ENCODE measurements at regions not wholly inside any gene's neighbourhood (a gene's known extent, or its start where the extent isn't known, plus 50 kb on each side); places are given as distances from the start of the nearest gene placed in this dataset.
"Not testable (repeated sequence)": the region's sequence is repeated elsewhere in the genome, so short reads cannot be mapped to it uniquely, and the experiment has no call there.

DNA sequence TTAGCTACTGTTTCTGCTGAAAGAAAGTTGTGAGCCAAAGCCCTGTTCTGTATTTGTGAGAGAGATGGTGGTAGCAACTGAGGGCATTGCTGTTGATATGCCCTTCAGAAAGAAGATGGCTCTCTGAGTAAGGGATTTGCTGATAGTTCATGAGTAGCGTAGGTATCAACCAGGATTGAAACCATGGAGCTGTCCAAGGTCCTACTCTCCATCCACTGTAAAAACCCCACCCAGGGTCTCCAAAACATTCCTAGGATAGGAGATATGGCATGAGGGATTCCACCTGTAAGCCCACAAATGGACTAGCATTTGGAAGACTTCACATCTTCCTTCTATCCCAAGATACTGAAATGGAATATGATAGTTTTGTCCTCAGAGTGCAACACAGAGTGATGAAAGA lies 277.1 kb upstream of the PRKX start:
- no peaks in the 10 kb centered on the region for H3K9me3 ChIP-seq (replicated peaks; ENCODE audit: control insufficient read depth, insufficient read depth, low read depth, low read length)
- H3K27ac ChIP-seq (ENCODE audit: extremely low read depth, low read depth, low read length), result no peak overlapping the region
- H3K79me2 ChIP-seq (ENCODE audit: control insufficient read depth, insufficient read depth, low read length), result no peaks in the 10 kb centered on the region
- no peaks in the 10 kb centered on the region for H3K36me3 ChIP-seq (ENCODE audit: control insufficient read depth, insufficient read depth, low read length)
- DNase-seq (ENCODE audit: extremely low read depth in 1 of 4, low spot score in 3 of 4) (peak in 1 of 4 experiments; percentile 2), ATAC-seq (no peak), FAIRE-seq (no peak)
- no peaks in the 10 kb centered on the region for H4K20me1 ChIP-seq (replicated peaks; ENCODE audit: control insufficient read depth, insufficient read depth, low read length)
- no peak overlapping the region for H3K4me2 ChIP-seq (ENCODE audit: insufficient read depth, low read length)
- no peaks in the 10 kb centered on the region for H3K4me1 ChIP-seq (replicated peaks in 1 of 2; ENCODE audit: control insufficient read depth in 2 of 2, insufficient read depth in 2 of 2, low read length in 2 of 2)
- H3K9ac ChIP-seq (ENCODE audit: insufficient read depth in 1 of 2, low read depth in 2 of 2, low read length in 2 of 2), result no peak overlapping the region
- intact Hi-C loops (cut with micrococcal nuclease) (no loop called here), in situ Hi-C loops (cut with MboI) (no loop called here)
- POLR2A ChIA-PET, result no interaction called here
- no peak for TF ChIP-seq RAD51 (IDR thresholded peaks at IDR 0.05; ENCODE audit: borderline replicate concordance, low read depth)
- no peak for TF ChIP-seq HLTF (IDR thresholded peaks at IDR 0.05)
- TF ChIP-seq ETS2 (tag; IDR thresholded peaks at IDR 0.05; ENCODE audit: borderline replicate concordance, poor library complexity, severe bottlenecking), result no peak
- peak; percentile 74 for TF ChIP-seq REST (IDR thresholded peaks at IDR 0.05; ENCODE audit: borderline replicate concordance)
- TF ChIP-seq REST (CRISPR knock-in tag; IDR thresholded peaks at IDR 0.05; ENCODE audit: low read depth), result no peak
- peak; percentile 67; the same call in 1 of the 2 replicates for TF ChIP-seq EHMT2 (IDR thresholded peaks at IDR 0.05)
- TF ChIP-seq ZNF436 (CRISPR knock-in tag; IDR thresholded peaks at IDR 0.05), result no peak
- no peak for TF ChIP-seq ZNF41 (CRISPR knock-in tag; conservative IDR thresholded peaks at IDR 0.05)
- TF ChIP-seq HDAC2 (IDR thresholded peaks at IDR 0.05), result no peak
- no peak for TF ChIP-seq ZNF644 (tag; IDR thresholded peaks at IDR 0.05; ENCODE audit: low read depth)
- no peaks in the 10 kb centered on the region for H3K27me3 ChIP-seq (ENCODE audit: control insufficient read depth in 2 of 2, insufficient read depth in 2 of 2, low read length in 2 of 2)
- CTCF ChIA-PET (ENCODE audit: low intra/inter-chr PET ratio), result no interaction called here
- BruUV-seq (replicated peaks), result no TSS peak
- 0% methylated on average over 1 of the region's 1 CpG for WGBS (ENCODE audit: insufficient coverage, low coverage, missing lambda C conversion rate)
- H3K4me3 ChIP-seq, result no peak overlapping the region
- no peak overlapping the region for H2AFZ ChIP-seq (ENCODE audit: low read depth, low read length)
- no peaks in the 10 kb centered on the region for H3K9me1 ChIP-seq (ENCODE audit: control insufficient read depth, insufficient read depth, low read length)

- H3K36me3 ChIP-seq (ENCODE audit: control insufficient read depth, insufficient read depth, low read length); H3K79me2 ChIP-seq (ENCODE audit: control insufficient read depth, insufficient read depth, low read length); H3K9ac ChIP-seq (ENCODE audit: insufficient read depth in 1 of 2, low read depth in 2 of 2, low read length in 2 of 2); intact Hi-C loops (cut with micrococcal nuclease); FAIRE-seq; in situ Hi-C loops (cut with MboI); ATAC-seq; CTCF ChIA-PET (ENCODE audit: low intra/inter-chr PET ratio); H2AFZ ChIP-seq (ENCODE audit: low read depth, low read length); BruUV-seq (replicated peaks); H3K27me3 ChIP-seq (ENCODE audit: control insufficient read depth in 2 of 2, insufficient read depth in 2 of 2, low read length in 2 of 2); H4K20me1 ChIP-seq (replicated peaks; ENCODE audit: control insufficient read depth, insufficient read depth, low read length); H3K27ac ChIP-seq (ENCODE audit: extremely low read depth, low read depth, low read length); H3K4me2 ChIP-seq (ENCODE audit: insufficient read depth, low read length); POLR2A ChIA-PET; H3K4me1 ChIP-seq (replicated peaks in 1 of 2; ENCODE audit: control insufficient read depth in 2 of 2, insufficient read depth in 2 of 2, low read length in 2 of 2); H3K9me3 ChIP-seq (replicated peaks; ENCODE audit: control insufficient read depth, insufficient read depth, low read depth, low read length); H3K9me1 ChIP-seq (ENCODE audit: control insufficient read depth, insufficient read depth, low read length); H3K4me3 ChIP-seq; DNase-seq (ENCODE audit: extremely low read depth in 1 of 4, low spot score in 3 of 4): not testable (repeated sequence)
- 0% methylated on average over 8 of the region's 8 CpGs for WGBS (ENCODE audit: insufficient coverage, low coverage, missing lambda C conversion rate)
Measured at GRCh38 chrX:3972104-3972858, 258.8 kb upstream of the PRKX start.
